GM12891 (cell line): ENCODE measurements at regions not wholly inside any gene's neighbourhood (a gene's known extent, or its start where the extent isn't known, plus 50 kb on each side); places are given as distances from the start of the nearest gene placed in this dataset.

Experiments
- DNase-seq: peaks from one replicate; pipeline ENCODE4 v3.0.0; 2011; ENCODE audit warnings: low spot score; ENCODE audit not compliant: insufficient read length
- FAIRE-seq: peaks from 2 replicates; lab custom pipeline; 2011; peaks lifted over from hg19 to GRCh38; lab: Jason Lieb, UNC
- PAX5 ChIP-seq: IDR thresholded peaks from 2 replicates; pipeline ENCODE4 v1.6.1; 2011; ENCODE audit warnings: low read length, moderate library complexity, mild to moderate bottlenecking; ENCODE audit not compliant: insufficient read depth, severe bottlenecking
- POLR2A ChIP-seq: IDR thresholded peaks from 2 replicates; pipeline ENCODE4 v1.6.1; 2011; ENCODE audit warnings: low read depth, low read length, control low read depth
- POLR2AphosphoS5 ChIP-seq: IDR thresholded peaks from 2 replicates; pipeline ENCODE4 v1.6.1; 2011; ENCODE audit warnings: low read depth, low read length, control low read depth
- POU2F2 ChIP-seq: IDR thresholded peaks from 2 replicates; pipeline ENCODE4 v1.6.1; 2011; ENCODE audit warnings: low read depth, mild to moderate bottlenecking, control low read depth, low read length, moderate library complexity
- SPI1 ChIP-seq: IDR thresholded peaks from 2 replicates; pipeline ENCODE4 v1.6.1; 2011; ENCODE audit warnings: low read depth, low read length, control low read depth
- TAF1 ChIP-seq: IDR thresholded peaks from 2 replicates; pipeline ENCODE4 v1.6.1; 2011; ENCODE audit warnings: low read depth, low read length, control low read depth

GRCh38 chr6:160929361-160929760 is 62.2 kb upstream of the MAP3K4 start:
- FAIRE-seq, result no peak
- DNase-seq, result no peak
- TF ChIP-seq SPI1, result no peak
- no peak for TF ChIP-seq POU2F2
- TF ChIP-seq TAF1, result no peak
- no peak for TF ChIP-seq PAX5
- no peak for TF ChIP-seq POLR2A
- TF ChIP-seq POLR2AphosphoS5, result no peak

GRCh38 chr6:160929831-160930230 is 61.7 kb upstream of the MAP3K4 start:
- no peak for DNase-seq
- TF ChIP-seq PAX5 (no peak), POLR2AphosphoS5 (no peak), SPI1 (no peak), TAF1 (no peak), POLR2A (no peak), POU2F2 (no peak)
- FAIRE-seq, result no peak

GRCh38 chr6:160930547-160931377 is 60.8 kb upstream of the MAP3K4 start:
- peak; percentile 96 for FAIRE-seq
- TF ChIP-seq PAX5 (no peak), TAF1 (no peak), SPI1 (no peak), POU2F2 (no peak), POLR2A (no peak), POLR2AphosphoS5 (no peak)
- DNase-seq, result peak; percentile 67

- no peak for DNase-seq
- FAIRE-seq, result no peak
- TF ChIP-seq POLR2A (no peak), POLR2AphosphoS5 (no peak), SPI1 (no peak)
Measured at GRCh38 chr6:160931378-160932310, 59.9 kb upstream of the MAP3K4 start.

- DNase-seq (no peak), FAIRE-seq (no peak)
- TF ChIP-seq SPI1 (no peak), POU2F2 (no peak), POLR2A (no peak), PAX5 (no peak), TAF1 (no peak), POLR2AphosphoS5 (no peak)
Measured at GRCh38 chr6:160933256-160933655, 58.3 kb upstream of the MAP3K4 start.

GRCh38 chr6:160934157-160934556 is 57.4 kb upstream of the MAP3K4 start:
- no peak for TF ChIP-seq TAF1
- no peak for TF ChIP-seq SPI1
- no peak for TF ChIP-seq POLR2A
- TF ChIP-seq POLR2AphosphoS5, result no peak
- TF ChIP-seq PAX5, result no peak
- no peak for TF ChIP-seq POU2F2
- FAIRE-seq, result peak; percentile 78
- DNase-seq, result no peak

GRCh38 chr6:160940197-160940596 is 51.4 kb upstream of the MAP3K4 start:
- FAIRE-seq (no peak), DNase-seq (no peak)
- no peak for TF ChIP-seq TAF1
- TF ChIP-seq POU2F2, result no peak
- TF ChIP-seq POLR2A, result no peak
